Panc1 (cell line): ENCODE measurements at regions not wholly inside any gene's neighbourhood (a gene's known extent, or its start where the extent isn't known, plus 50 kb on each side); places are given as distances from the start of the nearest gene placed in this dataset.

ENCODE experiments used
- POLR2AphosphoS5 ChIP-seq: IDR thresholded peaks from 2 replicates; pipeline ENCODE4 v1.6.1; 2012; ENCODE audit warnings: mild to moderate bottlenecking, low read depth, low read length, moderate library complexity
- SIN3A ChIP-seq: IDR thresholded peaks from 2 replicates; pipeline ENCODE4 v1.6.1; 2012; ENCODE audit warnings: low read depth, mild to moderate bottlenecking, low read length, moderate library complexity, borderline replicate concordance; ENCODE audit not compliant: insufficient read depth
- TCF7L2 ChIP-seq: IDR thresholded peaks from 2 replicates; pipeline ENCODE4 v1.6.1; 2011; ENCODE audit warnings: mild to moderate bottlenecking, low read depth, low read length, inconsistent platforms
- TF ChIP-seq, protein P1 (sequence below): fragments of 450-650 bp; IDR thresholded peaks from 2 replicates; pipeline ENCODE4 v1.5.1; 2017; ENCODE audit warnings: mild to moderate bottlenecking
- TF ChIP-seq, protein P2 (sequence below), 2 experiments: IDR thresholded peaks; 2 replicates each; pipeline ENCODE4 v1.6.1; 2011 to 2012; ENCODE audit warnings: low read depth in 2 of 2, control low read depth in 1 of 2, low read length in 1 of 2, mild to moderate bottlenecking in 1 of 2, moderate library complexity in 1 of 2; ENCODE audit not compliant: insufficient read depth in 1 of 2

DNA sequence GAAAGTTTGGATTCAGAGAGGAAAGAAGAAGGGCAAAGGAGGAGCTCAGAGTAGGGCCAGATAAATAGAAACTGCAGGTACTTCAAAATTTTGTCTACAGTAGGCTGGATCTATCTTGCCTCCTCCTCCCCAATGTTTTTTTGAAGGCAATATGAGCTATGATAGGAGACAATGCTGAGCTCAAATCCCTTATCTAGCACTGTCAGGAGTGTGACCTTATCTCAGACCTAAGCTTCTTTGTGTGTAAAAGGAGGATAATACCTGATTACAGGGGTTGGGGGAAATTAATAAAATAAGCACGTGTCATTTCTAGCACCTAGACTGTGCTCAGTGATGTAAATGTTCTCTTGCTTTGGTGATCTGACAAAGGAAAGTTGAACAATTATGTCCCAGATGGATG lies 137.8 kb upstream of the CD180 start:
- TF ChIP-seq, protein P1, sequence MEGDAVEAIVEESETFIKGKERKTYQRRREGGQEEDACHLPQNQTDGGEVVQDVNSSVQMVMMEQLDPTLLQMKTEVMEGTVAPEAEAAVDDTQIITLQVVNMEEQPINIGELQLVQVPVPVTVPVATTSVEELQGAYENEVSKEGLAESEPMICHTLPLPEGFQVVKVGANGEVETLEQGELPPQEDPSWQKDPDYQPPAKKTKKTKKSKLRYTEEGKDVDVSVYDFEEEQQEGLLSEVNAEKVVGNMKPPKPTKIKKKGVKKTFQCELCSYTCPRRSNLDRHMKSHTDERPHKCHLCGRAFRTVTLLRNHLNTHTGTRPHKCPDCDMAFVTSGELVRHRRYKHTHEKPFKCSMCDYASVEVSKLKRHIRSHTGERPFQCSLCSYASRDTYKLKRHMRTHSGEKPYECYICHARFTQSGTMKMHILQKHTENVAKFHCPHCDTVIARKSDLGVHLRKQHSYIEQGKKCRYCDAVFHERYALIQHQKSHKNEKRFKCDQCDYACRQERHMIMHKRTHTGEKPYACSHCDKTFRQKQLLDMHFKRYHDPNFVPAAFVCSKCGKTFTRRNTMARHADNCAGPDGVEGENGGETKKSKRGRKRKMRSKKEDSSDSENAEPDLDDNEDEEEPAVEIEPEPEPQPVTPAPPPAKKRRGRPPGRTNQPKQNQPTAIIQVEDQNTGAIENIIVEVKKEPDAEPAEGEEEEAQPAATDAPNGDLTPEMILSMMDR, result no peak
- TF ChIP-seq SIN3A (no peak), TCF7L2 (no peak), POLR2AphosphoS5 (no peak)
- TF ChIP-seq, protein P2, sequence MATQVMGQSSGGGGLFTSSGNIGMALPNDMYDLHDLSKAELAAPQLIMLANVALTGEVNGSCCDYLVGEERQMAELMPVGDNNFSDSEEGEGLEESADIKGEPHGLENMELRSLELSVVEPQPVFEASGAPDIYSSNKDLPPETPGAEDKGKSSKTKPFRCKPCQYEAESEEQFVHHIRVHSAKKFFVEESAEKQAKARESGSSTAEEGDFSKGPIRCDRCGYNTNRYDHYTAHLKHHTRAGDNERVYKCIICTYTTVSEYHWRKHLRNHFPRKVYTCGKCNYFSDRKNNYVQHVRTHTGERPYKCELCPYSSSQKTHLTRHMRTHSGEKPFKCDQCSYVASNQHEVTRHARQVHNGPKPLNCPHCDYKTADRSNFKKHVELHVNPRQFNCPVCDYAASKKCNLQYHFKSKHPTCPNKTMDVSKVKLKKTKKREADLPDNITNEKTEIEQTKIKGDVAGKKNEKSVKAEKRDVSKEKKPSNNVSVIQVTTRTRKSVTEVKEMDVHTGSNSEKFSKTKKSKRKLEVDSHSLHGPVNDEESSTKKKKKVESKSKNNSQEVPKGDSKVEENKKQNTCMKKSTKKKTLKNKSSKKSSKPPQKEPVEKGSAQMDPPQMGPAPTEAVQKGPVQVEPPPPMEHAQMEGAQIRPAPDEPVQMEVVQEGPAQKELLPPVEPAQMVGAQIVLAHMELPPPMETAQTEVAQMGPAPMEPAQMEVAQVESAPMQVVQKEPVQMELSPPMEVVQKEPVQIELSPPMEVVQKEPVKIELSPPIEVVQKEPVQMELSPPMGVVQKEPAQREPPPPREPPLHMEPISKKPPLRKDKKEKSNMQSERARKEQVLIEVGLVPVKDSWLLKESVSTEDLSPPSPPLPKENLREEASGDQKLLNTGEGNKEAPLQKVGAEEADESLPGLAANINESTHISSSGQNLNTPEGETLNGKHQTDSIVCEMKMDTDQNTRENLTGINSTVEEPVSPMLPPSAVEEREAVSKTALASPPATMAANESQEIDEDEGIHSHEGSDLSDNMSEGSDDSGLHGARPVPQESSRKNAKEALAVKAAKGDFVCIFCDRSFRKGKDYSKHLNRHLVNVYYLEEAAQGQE (IDR thresholded peaks at IDR 0.05; ENCODE audit: insufficient read depth in 1 of 2, low read depth in 2 of 2, low read length in 1 of 2), result no peak
